Effector memory CD4-positive, alpha-beta T cell (primary cell): ENCODE measurements at regions not wholly inside any gene's neighbourhood (a gene's known extent, or its start where the extent isn't known, plus 50 kb on each side); places are given as distances from the start of the nearest gene placed in this dataset.
"Not testable (repeated sequence)": the region's sequence is repeated elsewhere in the genome, so short reads cannot be mapped to it uniquely, and the experiment has no call there.

Experiments used
- DNase-seq, 3 donors: peaks; one replicate each; pipeline ENCODE4 v3.0.0-alpha.2; 2020
- H3K27ac ChIP-seq: 2 replicates; pipeline ENCODE4 v1.7.0; 2013; ENCODE audit warnings: mild to moderate bottlenecking, low read length, moderate library complexity; ENCODE audit not compliant: insufficient read depth, poor library complexity, severe bottlenecking
- H3K27me3 ChIP-seq: replicated peaks from 2 replicates; pipeline ENCODE4 v1.7.0; 2013; ENCODE audit warnings: mild to moderate bottlenecking, low read length; ENCODE audit not compliant: insufficient read depth, control insufficient read depth, poor library complexity, severe bottlenecking
- H3K36me3 ChIP-seq: 2 replicates; pipeline ENCODE4 v1.7.0; 2013; ENCODE audit warnings: mild to moderate bottlenecking, low read length, moderate library complexity; ENCODE audit not compliant: control insufficient read depth, insufficient read depth
- H3K4me1 ChIP-seq: 2 replicates; pipeline ENCODE4 v1.7.0; 2013; ENCODE audit warnings: low read length, mild to moderate bottlenecking; ENCODE audit not compliant: control insufficient read depth, insufficient read depth, poor library complexity, severe bottlenecking
- H3K4me3 ChIP-seq: 2 replicates; pipeline ENCODE4 v1.7.0; 2013; ENCODE audit warnings: low read length, low read depth, mild to moderate bottlenecking; ENCODE audit not compliant: insufficient read depth, poor library complexity, severe bottlenecking
- H3K9me3 ChIP-seq: 2 replicates; pipeline ENCODE4 v1.7.0; 2013; ENCODE audit warnings: mild to moderate bottlenecking, low read length, moderate library complexity; ENCODE audit not compliant: control insufficient read depth

DNA sequence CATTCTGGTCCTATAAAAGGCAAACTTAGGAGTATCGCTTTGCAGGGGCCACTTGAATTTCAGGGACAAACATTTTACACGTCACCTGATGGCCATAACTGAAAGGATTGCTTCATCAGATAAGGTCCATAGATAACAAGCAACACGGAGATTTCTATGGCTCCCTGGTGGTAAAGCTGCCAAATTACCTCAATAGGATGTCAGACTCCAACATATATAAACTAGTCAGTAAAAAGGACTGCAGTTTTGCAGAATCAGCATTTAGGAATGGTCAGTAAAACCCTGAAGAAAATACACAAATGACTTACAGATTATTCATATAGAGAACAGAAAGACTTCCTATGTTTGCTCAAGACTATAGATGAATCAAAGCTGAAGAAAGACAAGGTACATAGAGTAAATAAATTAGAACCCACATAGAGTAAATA is 66.1 kb upstream of the GRIP1 start:
- Histone ChIP-seq H3K36me3 (no peaks in the 10 kb centered on the region), H3K4me1 (no peaks in the 10 kb centered on the region), H3K27ac (no peak overlapping the region), H3K4me3 (no peak overlapping the region), H3K9me3 (no peaks in the 10 kb centered on the region), H3K27me3 (no peaks in the 10 kb centered on the region)
- no peak for DNase-seq

- no peaks in the 10 kb centered on the region for H3K27me3 ChIP-seq
- H3K4me1 ChIP-seq = no peaks in the 10 kb centered on the region
- H3K36me3 ChIP-seq = no peaks in the 10 kb centered on the region
- H3K27ac ChIP-seq = no peak overlapping the region
- no peaks in the 10 kb centered on the region for H3K9me3 ChIP-seq
- H3K4me3 ChIP-seq = no peak overlapping the region
- DNase-seq = no peak
These were observed 67.8 kb upstream of the GRIP1 start for GRCh38 chr12:66746489-66747201.

DNA sequence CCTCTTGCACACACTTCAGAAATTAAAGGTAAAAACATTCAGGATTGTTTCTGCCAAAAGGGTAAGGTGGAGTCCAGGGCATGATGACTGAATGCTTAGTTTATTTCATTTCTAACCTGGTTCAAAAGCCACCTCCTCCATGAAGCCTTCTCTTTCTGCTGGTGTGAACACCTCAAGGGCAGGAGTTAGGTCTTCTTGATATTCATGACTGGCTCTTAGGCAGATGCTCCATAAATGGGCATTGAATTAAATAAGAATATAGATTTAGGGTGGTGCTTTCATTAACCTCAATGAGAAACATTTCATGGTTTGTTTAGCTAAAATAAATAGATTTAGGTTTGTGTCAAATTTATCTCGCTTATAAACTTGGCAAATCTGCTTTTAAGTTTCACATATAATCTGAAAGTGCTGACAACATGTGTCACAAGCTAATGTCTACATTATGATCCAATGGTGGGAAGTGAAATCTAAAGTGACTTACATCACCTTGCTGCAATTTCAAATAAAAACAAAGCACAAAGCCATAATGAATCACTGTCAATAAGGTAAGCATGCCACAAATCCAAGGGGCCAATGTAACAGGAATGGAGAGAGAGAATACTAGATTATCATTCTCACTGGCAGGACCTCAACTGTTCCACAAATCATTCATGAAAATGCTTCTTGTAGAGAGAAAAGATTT is 72.7 kb upstream of the GRIP1 start:
- Histone ChIP-seq H3K27me3 (no peaks in the 10 kb centered on the region), H3K9me3 (no peaks in the 10 kb centered on the region)
- DNase-seq = no peak

DNA sequence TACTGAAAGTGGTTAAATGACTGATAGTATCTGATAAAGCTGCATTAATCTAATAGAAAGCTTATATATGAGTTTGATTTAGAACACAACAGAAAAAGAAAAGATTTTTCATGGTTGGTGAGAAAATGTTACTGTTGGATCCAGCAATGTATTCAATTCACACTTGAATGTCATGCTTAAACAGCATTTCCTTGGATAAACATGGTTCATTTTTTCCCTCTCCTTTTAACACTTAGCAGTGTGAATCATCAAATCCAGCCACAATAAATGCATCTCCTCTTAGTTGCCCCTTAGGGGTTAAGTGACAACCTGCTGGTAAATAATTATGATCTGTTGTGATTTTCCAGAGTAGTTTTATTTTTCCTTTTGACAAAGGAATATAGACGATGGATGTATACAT is 74.9 kb upstream of the GRIP1 start:
- Histone ChIP-seq H3K4me3 (no peak overlapping the region), H3K36me3 (no peaks in the 10 kb centered on the region), H3K27me3 (no peaks in the 10 kb centered on the region), H3K27ac (no peak overlapping the region), H3K9me3 (no peaks in the 10 kb centered on the region), H3K4me1 (no peaks in the 10 kb centered on the region)
- no peak for DNase-seq

More for the DNA sequence above, 72.7 kb upstream of the GRIP1 start:
- H3K27ac ChIP-seq = no peak overlapping the region
- H3K4me1 ChIP-seq = no peaks in the 10 kb centered on the region
- H3K36me3 ChIP-seq = no peaks in the 10 kb centered on the region
- H3K4me3 ChIP-seq = no peak overlapping the region

GRCh38 chr12:66755727-66756395 is 77.0 kb upstream of the GRIP1 start:
- Histone ChIP-seq H3K4me1 (no peaks in the 10 kb centered on the region), H3K36me3 (no peaks in the 10 kb centered on the region), H3K4me3 (no peak overlapping the region), H3K9me3 (no peaks in the 10 kb centered on the region), H3K27me3 (no peaks in the 10 kb centered on the region), H3K27ac (no peak overlapping the region)
- no peak for DNase-seq

DNA sequence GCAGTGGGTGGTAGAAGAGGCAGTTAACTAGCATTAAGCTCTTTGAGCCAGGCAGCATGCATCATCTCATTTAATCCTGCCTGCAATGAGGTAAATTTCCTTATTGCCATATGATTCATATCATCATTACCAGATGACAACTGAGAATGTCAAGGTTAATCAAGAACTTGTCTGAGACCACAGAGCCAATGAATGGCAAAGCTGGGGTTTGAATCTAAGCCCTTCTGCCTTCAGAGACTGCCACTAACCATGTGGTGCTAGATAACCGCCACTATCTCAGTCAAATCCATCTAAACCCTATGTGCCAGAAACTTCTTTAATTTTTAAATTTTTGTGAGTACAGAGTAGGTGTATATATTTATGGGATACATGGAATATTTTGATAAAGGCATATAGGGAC is 77.8 kb upstream of the GRIP1 start:
- Histone ChIP-seq H3K4me3 (no peak overlapping the region), H3K9me3 (no peaks in the 10 kb centered on the region), H3K27ac (no peak overlapping the region)

GRCh38 chr12:66760122-66760521 is 81.2 kb upstream of the GRIP1 start:
- not testable (repeated sequence) for DNase-seq, H3K27ac ChIP-seq, H3K27me3 ChIP-seq, H3K4me3 ChIP-seq, H3K36me3 ChIP-seq, H3K4me1 ChIP-seq, H3K9me3 ChIP-seq

More for the DNA sequence above, 77.8 kb upstream of the GRIP1 start:
- DNase-seq = no peak
- Histone ChIP-seq H3K36me3 (no peaks in the 10 kb centered on the region), H3K27me3 (no peaks in the 10 kb centered on the region), H3K4me1 (no peaks in the 10 kb centered on the region)

DNA sequence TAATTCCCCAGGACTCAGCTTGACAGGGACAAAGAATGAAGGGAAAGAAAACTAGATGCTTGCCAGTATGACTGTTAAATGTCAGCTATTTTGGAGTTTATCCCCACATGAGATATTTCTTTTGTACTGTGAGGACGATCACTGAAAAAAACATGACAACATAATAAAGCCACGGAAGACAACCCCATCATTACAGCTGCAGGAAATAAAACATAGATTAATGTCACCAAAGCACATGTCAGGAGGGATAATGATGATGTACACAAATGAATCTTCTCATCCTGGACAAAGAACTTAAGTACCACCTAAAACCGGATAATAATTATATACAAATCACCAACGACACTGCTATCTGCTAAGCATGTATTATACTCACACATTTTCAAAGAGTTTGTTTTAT is 84.6 kb upstream of the GRIP1 start:
- Histone ChIP-seq H3K27ac (no peak overlapping the region), H3K27me3 (no peaks in the 10 kb centered on the region), H3K4me3 (no peak overlapping the region), H3K4me1 (no peaks in the 10 kb centered on the region), H3K36me3 (no peaks in the 10 kb centered on the region), H3K9me3 (no peaks in the 10 kb centered on the region)
- DNase-seq = no peak

- H3K4me1 ChIP-seq = no peaks in the 10 kb centered on the region
- no peak overlapping the region for H3K27ac ChIP-seq
- H3K36me3 ChIP-seq = no peaks in the 10 kb centered on the region
- no peak for DNase-seq
- no peak overlapping the region for H3K4me3 ChIP-seq
- H3K27me3 ChIP-seq = no peaks in the 10 kb centered on the region
- no peaks in the 10 kb centered on the region for H3K9me3 ChIP-seq
These were observed 86.3 kb upstream of the GRIP1 start for GRCh38 chr12:66765204-66765603.

GRCh38 chr12:66767536-66767935 is 88.7 kb upstream of the GRIP1 start:
- Histone ChIP-seq H3K27me3 (no peaks in the 10 kb centered on the region), H3K4me3 (no peak overlapping the region), H3K4me1 (no peaks in the 10 kb centered on the region), H3K36me3 (no peaks in the 10 kb centered on the region), H3K27ac (no peak overlapping the region), H3K9me3 (no peaks in the 10 kb centered on the region)
- no peak for DNase-seq
